ENCODE measurements at regions not wholly inside any gene's neighbourhood (a gene's known extent, or its start where the extent isn't known, plus 50 kb on each side); places are given as distances from the start of the nearest gene placed in this dataset.

GRCh38 chr13:24064371-24064770 lies 96.1 kb upstream of the SPATA13 start:
- TF ChIP-seq CTCF (IDR thresholded peaks at IDR 0.05) (no peak), RNF2 (IDR thresholded peaks at IDR 0.05; ENCODE audit: borderline replicate concordance, low read depth) (no peak), SMC3 (IDR thresholded peaks at IDR 0.05) (no peak), RFX5 (IDR thresholded peaks at IDR 0.05) (no peak), POLR2A (IDR thresholded peaks at IDR 0.05; ENCODE audit: low read length) (no peak), USF2 (IDR thresholded peaks at IDR 0.05) (no peak), NR3C1 (IDR thresholded peaks at IDR 0.05) (no peak), ZSCAN20 (CRISPR knock-in tag; IDR thresholded peaks at IDR 0.05) (no peak), JUN (IDR thresholded peaks at IDR 0.05) (no peak)
- TF ChIP-seq, protein P1, sequence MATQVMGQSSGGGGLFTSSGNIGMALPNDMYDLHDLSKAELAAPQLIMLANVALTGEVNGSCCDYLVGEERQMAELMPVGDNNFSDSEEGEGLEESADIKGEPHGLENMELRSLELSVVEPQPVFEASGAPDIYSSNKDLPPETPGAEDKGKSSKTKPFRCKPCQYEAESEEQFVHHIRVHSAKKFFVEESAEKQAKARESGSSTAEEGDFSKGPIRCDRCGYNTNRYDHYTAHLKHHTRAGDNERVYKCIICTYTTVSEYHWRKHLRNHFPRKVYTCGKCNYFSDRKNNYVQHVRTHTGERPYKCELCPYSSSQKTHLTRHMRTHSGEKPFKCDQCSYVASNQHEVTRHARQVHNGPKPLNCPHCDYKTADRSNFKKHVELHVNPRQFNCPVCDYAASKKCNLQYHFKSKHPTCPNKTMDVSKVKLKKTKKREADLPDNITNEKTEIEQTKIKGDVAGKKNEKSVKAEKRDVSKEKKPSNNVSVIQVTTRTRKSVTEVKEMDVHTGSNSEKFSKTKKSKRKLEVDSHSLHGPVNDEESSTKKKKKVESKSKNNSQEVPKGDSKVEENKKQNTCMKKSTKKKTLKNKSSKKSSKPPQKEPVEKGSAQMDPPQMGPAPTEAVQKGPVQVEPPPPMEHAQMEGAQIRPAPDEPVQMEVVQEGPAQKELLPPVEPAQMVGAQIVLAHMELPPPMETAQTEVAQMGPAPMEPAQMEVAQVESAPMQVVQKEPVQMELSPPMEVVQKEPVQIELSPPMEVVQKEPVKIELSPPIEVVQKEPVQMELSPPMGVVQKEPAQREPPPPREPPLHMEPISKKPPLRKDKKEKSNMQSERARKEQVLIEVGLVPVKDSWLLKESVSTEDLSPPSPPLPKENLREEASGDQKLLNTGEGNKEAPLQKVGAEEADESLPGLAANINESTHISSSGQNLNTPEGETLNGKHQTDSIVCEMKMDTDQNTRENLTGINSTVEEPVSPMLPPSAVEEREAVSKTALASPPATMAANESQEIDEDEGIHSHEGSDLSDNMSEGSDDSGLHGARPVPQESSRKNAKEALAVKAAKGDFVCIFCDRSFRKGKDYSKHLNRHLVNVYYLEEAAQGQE (IDR thresholded peaks at IDR 0.05) = no peak
